ENCODE measurements at regions not wholly inside any gene's neighbourhood (a gene's known extent, or its start where the extent isn't known, plus 50 kb on each side); places are given as distances from the start of the nearest gene placed in this dataset.

DNA sequence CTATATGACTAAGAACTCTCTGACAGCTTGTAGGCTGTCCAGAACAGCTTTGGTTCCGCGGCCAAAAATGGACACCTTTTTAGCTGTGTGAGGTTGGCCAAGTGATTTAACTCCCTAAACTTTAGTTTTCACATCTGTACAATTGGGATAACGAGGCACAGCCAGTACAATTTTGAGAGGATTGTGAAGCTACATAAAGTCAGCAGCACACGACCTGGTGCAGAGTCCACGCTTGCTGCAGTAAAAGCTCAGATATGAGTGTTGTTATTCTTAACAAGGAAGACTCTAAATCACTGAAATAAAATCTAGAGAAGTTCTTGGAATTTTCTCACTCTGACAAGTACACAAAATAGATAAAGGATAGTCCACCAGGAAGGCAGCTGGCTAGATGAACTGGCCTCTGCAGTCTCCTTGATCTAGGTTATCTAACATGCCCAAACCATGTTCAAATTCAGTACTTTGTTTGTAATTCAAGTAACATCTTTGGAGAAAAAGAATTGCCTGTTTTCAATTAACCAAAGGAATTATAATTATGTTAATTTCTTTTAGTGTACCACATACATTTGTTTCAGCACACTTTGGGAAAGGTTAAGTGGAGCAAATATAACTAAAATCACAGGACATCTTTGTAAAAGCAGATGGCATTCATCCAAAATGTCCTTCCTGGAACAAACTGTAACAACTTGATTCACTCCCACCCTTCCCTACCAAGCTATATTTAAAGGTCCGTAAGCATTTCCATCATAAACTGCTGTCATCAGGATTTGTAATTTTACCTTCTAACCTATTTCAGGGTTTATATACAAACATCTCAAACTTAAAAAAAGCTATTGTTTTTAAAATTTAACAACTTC lies 201.7 kb upstream of the STK17B start (continued):
- no peak for TF ChIP-seq ZNF184 (CRISPR knock-in tag; IDR thresholded peaks at IDR 0.05)
- no peak for TF ChIP-seq CBX5 (IDR thresholded peaks at IDR 0.05; ENCODE audit: borderline replicate concordance, low read depth)
- TF ChIP-seq KDM1A (IDR thresholded peaks at IDR 0.05): peak; percentile 78 to 85
- no peak for TF ChIP-seq KDM5B (IDR thresholded peaks at IDR 0.05; ENCODE audit: insufficient replicate concordance, low read depth, low read length)
- peak; percentile 28; the same call in 1 of the 2 replicates for TF ChIP-seq SOX6 (IDR thresholded peaks at IDR 0.05)
- TF ChIP-seq CTBP1 (IDR thresholded peaks at IDR 0.05; ENCODE audit: borderline replicate concordance): peak; percentile 21; the same call in 1 of the 2 replicates
- TF ChIP-seq MGA (IDR thresholded peaks at IDR 0.05): no peak
- peak; percentile 61 for TF ChIP-seq NFIC (IDR thresholded peaks at IDR 0.05)
- TF ChIP-seq, protein P1, sequence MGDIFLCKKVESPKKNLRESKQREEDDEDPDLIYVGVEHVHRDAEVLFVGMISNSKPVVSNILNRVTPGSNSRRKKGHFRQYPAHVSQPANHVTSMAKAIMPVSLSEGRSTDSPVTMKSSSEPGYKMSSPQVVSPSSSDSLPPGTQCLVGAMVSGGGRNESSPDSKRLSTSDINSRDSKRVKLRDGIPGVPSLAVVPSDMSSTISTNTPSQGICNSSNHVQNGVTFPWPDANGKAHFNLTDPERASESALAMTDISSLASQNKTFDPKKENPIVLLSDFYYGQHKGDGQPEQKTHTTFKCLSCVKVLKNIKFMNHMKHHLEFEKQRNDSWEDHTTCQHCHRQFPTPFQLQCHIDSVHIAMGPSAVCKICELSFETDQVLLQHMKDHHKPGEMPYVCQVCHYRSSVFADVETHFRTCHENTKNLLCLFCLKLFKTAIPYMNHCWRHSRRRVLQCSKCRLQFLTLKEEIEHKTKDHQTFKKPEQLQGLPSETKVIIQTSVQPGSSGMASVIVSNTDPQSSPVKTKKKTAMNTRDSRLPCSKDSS (IDR thresholded peaks at IDR 0.05; ENCODE audit: low read depth, partially characterized antibody): no peak
- TF ChIP-seq TAL1 (IDR thresholded peaks at IDR 0.05): peak; percentile 44
- TF ChIP-seq TCF3 (CRISPR knock-in tag; IDR thresholded peaks at IDR 0.05): peak; percentile 47; the same call in 1 of the 2 replicates
- no peak for TF ChIP-seq MAFK (IDR thresholded peaks at IDR 0.05; ENCODE audit: low read length)
- TF ChIP-seq MEF2A (IDR thresholded peaks at IDR 0.05; ENCODE audit: control insufficient read depth, low read depth, low read length): no peak
- TF ChIP-seq TEAD4 (IDR thresholded peaks at IDR 0.05; ENCODE audit: low read length): peak; percentile 49; the same call in 1 of the 2 replicates
- TF ChIP-seq TEAD4 (CRISPR knock-in tag; IDR thresholded peaks at IDR 0.05; ENCODE audit: borderline replicate concordance): no peak
